ENCODE measurements at regions not wholly inside any gene's neighbourhood (a gene's known extent, or its start where the extent isn't known, plus 50 kb on each side); places are given as distances from the start of the nearest gene placed in this dataset.

DNA sequence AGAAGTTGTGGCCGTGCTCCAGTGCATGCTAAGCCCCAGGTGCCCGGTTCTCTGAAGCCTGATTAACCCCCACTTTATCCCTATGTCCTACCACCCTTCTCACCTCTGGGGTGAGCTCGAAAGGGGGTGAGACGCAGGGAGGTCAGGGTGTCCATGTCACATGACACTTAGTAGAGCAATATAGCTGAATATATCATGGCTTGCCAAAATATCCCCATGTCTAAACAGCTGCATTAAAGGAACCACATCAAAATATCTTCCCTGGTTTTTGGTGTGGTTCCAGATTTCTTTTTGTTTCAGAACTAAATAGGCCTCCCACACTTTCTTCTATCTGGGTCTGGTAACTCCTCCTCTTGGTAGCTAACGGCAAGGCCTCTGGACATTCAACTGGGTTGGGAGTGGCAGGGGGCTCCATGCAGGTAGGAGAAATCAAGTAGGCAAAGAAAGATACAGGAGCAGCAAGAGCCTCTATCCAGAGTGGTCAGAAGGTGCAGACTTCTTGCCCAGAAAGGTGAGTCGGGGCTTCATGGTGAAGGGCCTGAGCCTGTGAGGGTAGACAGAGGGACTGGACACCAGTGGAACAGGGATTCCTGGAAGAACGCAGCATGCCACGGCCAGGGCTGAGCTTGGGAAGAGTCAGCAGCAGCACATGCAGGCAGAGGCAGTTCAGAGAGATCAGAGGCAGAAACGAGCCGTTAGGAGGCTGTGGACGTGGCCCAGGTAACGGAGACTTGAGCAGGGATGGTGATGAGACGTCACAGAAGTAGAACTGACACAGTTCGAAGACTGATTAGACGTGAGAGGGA, 202.8 kb upstream of the DIO3 start:
- TF ChIP-seq, protein P1, sequence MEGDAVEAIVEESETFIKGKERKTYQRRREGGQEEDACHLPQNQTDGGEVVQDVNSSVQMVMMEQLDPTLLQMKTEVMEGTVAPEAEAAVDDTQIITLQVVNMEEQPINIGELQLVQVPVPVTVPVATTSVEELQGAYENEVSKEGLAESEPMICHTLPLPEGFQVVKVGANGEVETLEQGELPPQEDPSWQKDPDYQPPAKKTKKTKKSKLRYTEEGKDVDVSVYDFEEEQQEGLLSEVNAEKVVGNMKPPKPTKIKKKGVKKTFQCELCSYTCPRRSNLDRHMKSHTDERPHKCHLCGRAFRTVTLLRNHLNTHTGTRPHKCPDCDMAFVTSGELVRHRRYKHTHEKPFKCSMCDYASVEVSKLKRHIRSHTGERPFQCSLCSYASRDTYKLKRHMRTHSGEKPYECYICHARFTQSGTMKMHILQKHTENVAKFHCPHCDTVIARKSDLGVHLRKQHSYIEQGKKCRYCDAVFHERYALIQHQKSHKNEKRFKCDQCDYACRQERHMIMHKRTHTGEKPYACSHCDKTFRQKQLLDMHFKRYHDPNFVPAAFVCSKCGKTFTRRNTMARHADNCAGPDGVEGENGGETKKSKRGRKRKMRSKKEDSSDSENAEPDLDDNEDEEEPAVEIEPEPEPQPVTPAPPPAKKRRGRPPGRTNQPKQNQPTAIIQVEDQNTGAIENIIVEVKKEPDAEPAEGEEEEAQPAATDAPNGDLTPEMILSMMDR (IDR thresholded peaks at IDR 0.05): no peak
- no peak for TF ChIP-seq POLR2AphosphoS5 (IDR thresholded peaks at IDR 0.05)

Data from prostate gland (tissue), 2 donors.